SK-N-SH (cell line): ENCODE measurements at regions not wholly inside any gene's neighbourhood (a gene's known extent, or its start where the extent isn't known, plus 50 kb on each side); places are given as distances from the start of the nearest gene placed in this dataset.

ENCODE experiments used
- CTCF ChIA-PET: fragments of 300-600, 350-600 bp; formaldehyde crosslinking; extraction: SDS; loops from one replicate; lab custom pipeline; 2021; lab: Yijun Ruan, JAX
- POLR2A ChIA-PET: fragments of 350-600 bp; sonication (Branson Sonifier 250); formaldehyde crosslinking; extraction: SDS; loops from one replicate; lab custom pipeline; 2020; ENCODE audit warnings: antibody characterized with exemption, inconsistent platforms; lab: Yijun Ruan, JAX
- DNase-seq: peaks from one replicate; pipeline ENCODE4 v3.0.0; 2012
- H2AFZ ChIP-seq: fragments of 200-600 bp; sonication (generic); 2 replicates; pipeline ENCODE4 v1.8.1; 2016; ENCODE audit warnings: antibody characterized with exemption, mild to moderate bottlenecking, low read depth
- H3F3A ChIP-seq: fragments of 200-600 bp; sonication (generic); replicated peaks from 2 replicates; pipeline ENCODE3; 2016; ENCODE audit warnings: antibody characterized with exemption, mild to moderate bottlenecking; ENCODE audit not compliant: insufficient read depth
- H3K27ac ChIP-seq, 2 experiments: fragments of 200-500 bp in 1 of 2; fragments of 200-600 bp in 1 of 2; sonication (Bioruptor generic) in 1 of 2; sonication (generic), shearing (Covaris generic) in 1 of 2; 2 replicates each; pipeline versions ENCODE4 v1.5.1 to v1.6.1; 2014 to 2016; ENCODE audit warnings: low read depth in 2 of 2, inconsistent platforms in 1 of 2, low read length in 1 of 2, mild to moderate bottlenecking in 1 of 2, mixed read lengths in 1 of 2
- H3K27me3 ChIP-seq: fragments of 200-600 bp; sonication (generic), shearing (Covaris generic); 2 replicates; pipeline ENCODE4 v1.6.1; 2016; ENCODE audit warnings: mixed run types; ENCODE audit not compliant: insufficient read depth
- H3K36me3 ChIP-seq, 2 experiments: fragments of 200-500 bp in 1 of 2; fragments of 200-600 bp in 1 of 2; sonication (Bioruptor generic) in 1 of 2; sonication (generic) in 1 of 2; replicated peaks in 1 of 2; 2 replicates each; pipeline versions ENCODE3 to v1.5.1; 2014 to 2016; ENCODE audit warnings: low read length in 1 of 2, mild to moderate bottlenecking in 1 of 2; ENCODE audit not compliant: insufficient read depth in 2 of 2, control insufficient read depth in 1 of 2
- H3K4me1 ChIP-seq, 2 experiments: fragments of 200-500 bp in 1 of 2; fragments of 200-600 bp in 1 of 2; sonication (Bioruptor generic) in 1 of 2; sonication (generic), shearing (Covaris generic) in 1 of 2; 2 replicates each; pipeline versions ENCODE4 v1.5.1 to v1.6.1; 2014 to 2016; ENCODE audit warnings: low read depth in 1 of 2, low read length in 1 of 2, mixed run types in 1 of 2; ENCODE audit not compliant: insufficient read depth in 2 of 2, control insufficient read depth in 1 of 2
- H3K4me2 ChIP-seq: fragments of 200-600 bp; sonication (generic), shearing (Covaris generic); 2 replicates; pipeline ENCODE4 v1.6.1; 2017; ENCODE audit warnings: mixed run types
- H3K4me3 ChIP-seq, 2 experiments: fragments of 200-500 bp in 1 of 2; fragments of 200-600 bp in 1 of 2; sonication (Bioruptor generic) in 1 of 2; sonication (generic), shearing (Covaris generic) in 1 of 2; 2 replicates each; pipeline versions ENCODE4 v1.5.1 to v1.8.1; 2014 to 2016; ENCODE audit warnings: low read depth in 2 of 2, inconsistent platforms in 1 of 2, low read length in 1 of 2, mild to moderate bottlenecking in 1 of 2, mixed read lengths in 1 of 2, moderate library complexity in 1 of 2
- H3K79me2 ChIP-seq: fragments of 200-600 bp; sonication (generic); 2 replicates; pipeline ENCODE4 v1.8.1; 2017; ENCODE audit warnings: mild to moderate bottlenecking; ENCODE audit not compliant: insufficient read depth
- H3K9ac ChIP-seq: fragments of 200-600 bp; sonication (generic); 2 replicates; pipeline ENCODE4 v1.6.1; 2017; ENCODE audit warnings: mixed run types
- H3K9me2 ChIP-seq: fragments of 200-600 bp; sonication (generic); 2 replicates; pipeline ENCODE4 v1.6.1; 2017; ENCODE audit warnings: mixed run types
- H3K9me3 ChIP-seq: fragments of 200-600 bp; sonication (generic); 2 replicates; pipeline ENCODE4 v1.6.1; 2017; ENCODE audit warnings: mixed run types, mild to moderate bottlenecking, moderate library complexity
- H4K20me1 ChIP-seq: fragments of 200-600 bp; sonication (generic); 2 replicates; pipeline ENCODE4 v1.6.1; 2017; ENCODE audit warnings: mild to moderate bottlenecking, mixed run types; ENCODE audit not compliant: insufficient read depth
- CHD2 ChIP-seq: fragments of 150-350 bp; IDR thresholded peaks from 2 replicates; pipeline ENCODE4 v1.6.1; 2018; ENCODE audit warnings: low read length; ENCODE audit not compliant: partially characterized antibody
- ELF1 ChIP-seq: IDR thresholded peaks from 2 replicates; pipeline ENCODE4 v1.4.0; 2012
- EP300 ChIP-seq, 2 experiments: IDR thresholded peaks; 2 replicates each; pipeline versions ENCODE4 v1.4.0 to v1.6.1; 2012; ENCODE audit warnings: borderline replicate concordance in 1 of 2, low read depth in 1 of 2, low read length in 1 of 2
- FOSL2 ChIP-seq: IDR thresholded peaks from 2 replicates; pipeline ENCODE4 v1.4.0; 2012; ENCODE audit warnings: low read depth, mild to moderate bottlenecking, moderate library complexity, borderline replicate concordance
- FOXM1 ChIP-seq: IDR thresholded peaks from 2 replicates; pipeline ENCODE4 v1.4.0; 2012; ENCODE audit warnings: low read depth, mild to moderate bottlenecking
- GATA2 ChIP-seq: sonication (generic); formaldehyde crosslinking; IDR thresholded peaks from 2 replicates; pipeline ENCODE4 v1.5.0; 2020; ENCODE audit warnings: mild to moderate bottlenecking, missing genetic modification reagents
- JUND ChIP-seq: IDR thresholded peaks from 2 replicates; pipeline ENCODE4 v1.4.0; 2012
- MEF2A ChIP-seq: IDR thresholded peaks from 2 replicates; pipeline ENCODE4 v1.4.0; 2012; ENCODE audit warnings: low read depth, borderline replicate concordance
- MXI1 ChIP-seq: IDR thresholded peaks from 2 replicates; pipeline ENCODE4 v1.6.1; 2012; ENCODE audit warnings: mild to moderate bottlenecking, low read depth, low read length, improper control_type of control experiment
- NFIC ChIP-seq: IDR thresholded peaks from 2 replicates; pipeline ENCODE4 v1.4.0; 2012; ENCODE audit warnings: borderline replicate concordance
- NRF1 ChIP-seq: IDR thresholded peaks from 2 replicates; pipeline ENCODE4 v1.6.1; 2012; ENCODE audit warnings: low read depth, mild to moderate bottlenecking, low read length
- POLR2AphosphoS5 ChIP-seq: IDR thresholded peaks from 2 replicates; pipeline ENCODE4 v1.6.1; 2012; ENCODE audit warnings: low read depth, low read length
- RAD21 ChIP-seq: IDR thresholded peaks from 2 replicates; pipeline ENCODE4 v1.6.1; 2012; ENCODE audit warnings: mild to moderate bottlenecking, low read length
- RXRA ChIP-seq: IDR thresholded peaks from 2 replicates; pipeline ENCODE4 v1.4.0; 2012; ENCODE audit warnings: low read depth, mild to moderate bottlenecking, borderline replicate concordance
- SMC3 ChIP-seq: IDR thresholded peaks from 2 replicates; pipeline ENCODE4 v1.6.1; 2012; ENCODE audit warnings: low read depth, low read length, improper control_type of control experiment
- TAF1 ChIP-seq: IDR thresholded peaks from 2 replicates; pipeline ENCODE4 v1.6.1; 2012; ENCODE audit warnings: low read depth, mild to moderate bottlenecking, low read length, moderate library complexity, borderline replicate concordance
- TEAD4 ChIP-seq: IDR thresholded peaks from 2 replicates; pipeline ENCODE4 v1.4.0; 2012; ENCODE audit warnings: mild to moderate bottlenecking, borderline replicate concordance; ENCODE audit not compliant: insufficient read depth
- YY1 ChIP-seq: IDR thresholded peaks from 2 replicates; pipeline ENCODE4 v1.4.0; 2012; ENCODE audit warnings: low read depth, mild to moderate bottlenecking
- WGBS: methylation state at CpG from one replicate; pipeline ENCODE4 v1.1.6; 2017; ENCODE audit warnings: low lambda C conversion rate; 5-methylcytosine and 5-hydroxymethylcytosine counted together
- TF ChIP-seq, protein P1 (sequence below): fragments of 200-600 bp; sonication (generic); IDR thresholded peaks from 2 replicates; pipeline ENCODE4 v1.6.1; 2017; ENCODE audit warnings: antibody characterized with exemption, mild to moderate bottlenecking, moderate library complexity
- TF ChIP-seq, protein P2 (sequence below): fragments of 150-350 bp; IDR thresholded peaks from 2 replicates; pipeline ENCODE4 v1.6.1; 2017; ENCODE audit warnings: antibody characterized with exemption, low read length, low read depth, borderline replicate concordance
- TF ChIP-seq, protein P3 (sequence below): IDR thresholded peaks from 2 replicates; pipeline ENCODE4 v1.4.0; 2012; ENCODE audit warnings: low read depth, borderline replicate concordance
- TF ChIP-seq, protein P4 (sequence below): IDR thresholded peaks from 2 replicates; pipeline ENCODE4 v1.4.0; 2012; ENCODE audit warnings: low read depth

DNA sequence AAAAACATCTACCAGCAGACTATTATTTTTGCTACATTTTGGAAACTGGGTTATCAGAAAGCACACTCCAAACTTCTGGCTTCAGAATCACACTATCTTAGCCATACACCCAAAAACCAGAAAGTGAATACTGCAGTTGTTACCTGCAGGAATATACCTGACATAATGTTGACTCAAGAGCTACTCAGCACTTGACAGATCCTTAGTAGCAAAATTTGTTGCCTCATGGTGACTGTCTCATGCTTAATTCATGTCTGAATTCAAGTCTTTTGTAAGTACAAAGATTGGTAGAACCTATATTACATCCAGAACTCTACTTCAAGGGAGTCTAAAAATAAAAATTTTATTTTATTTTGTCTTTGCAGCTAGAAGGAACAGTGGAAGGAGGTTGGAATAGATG is 140.2 kb upstream of the GYPA start:
- Histone ChIP-seq H3K27me3 (no peaks in the 10 kb centered on the region), H2AFZ (no peak overlapping the region), H3K9ac (no peak overlapping the region), H3K4me3 (no peak overlapping the region), H3K79me2 (no peaks in the 10 kb centered on the region), H3K4me2 (no peak overlapping the region), H3K9me3 (no peaks in the 10 kb centered on the region), H3K9me2 (no peaks in the 10 kb centered on the region), H4K20me1 (no peaks in the 10 kb centered on the region), H3F3A (no peaks in the 10 kb centered on the region), H3K36me3 (no peaks in the 10 kb centered on the region), H3K4me1 (no peaks in the 10 kb centered on the region), H3K27ac (no peak overlapping the region)
- DNase-seq, result no peak
- TF ChIP-seq MXI1, result no peak
- TF ChIP-seq, protein P1, sequence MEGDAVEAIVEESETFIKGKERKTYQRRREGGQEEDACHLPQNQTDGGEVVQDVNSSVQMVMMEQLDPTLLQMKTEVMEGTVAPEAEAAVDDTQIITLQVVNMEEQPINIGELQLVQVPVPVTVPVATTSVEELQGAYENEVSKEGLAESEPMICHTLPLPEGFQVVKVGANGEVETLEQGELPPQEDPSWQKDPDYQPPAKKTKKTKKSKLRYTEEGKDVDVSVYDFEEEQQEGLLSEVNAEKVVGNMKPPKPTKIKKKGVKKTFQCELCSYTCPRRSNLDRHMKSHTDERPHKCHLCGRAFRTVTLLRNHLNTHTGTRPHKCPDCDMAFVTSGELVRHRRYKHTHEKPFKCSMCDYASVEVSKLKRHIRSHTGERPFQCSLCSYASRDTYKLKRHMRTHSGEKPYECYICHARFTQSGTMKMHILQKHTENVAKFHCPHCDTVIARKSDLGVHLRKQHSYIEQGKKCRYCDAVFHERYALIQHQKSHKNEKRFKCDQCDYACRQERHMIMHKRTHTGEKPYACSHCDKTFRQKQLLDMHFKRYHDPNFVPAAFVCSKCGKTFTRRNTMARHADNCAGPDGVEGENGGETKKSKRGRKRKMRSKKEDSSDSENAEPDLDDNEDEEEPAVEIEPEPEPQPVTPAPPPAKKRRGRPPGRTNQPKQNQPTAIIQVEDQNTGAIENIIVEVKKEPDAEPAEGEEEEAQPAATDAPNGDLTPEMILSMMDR, result no peak
- no peak for TF ChIP-seq TAF1
- no peak for TF ChIP-seq NFIC
- TF ChIP-seq FOSL2, result no peak
- no peak for TF ChIP-seq FOXM1
- TF ChIP-seq, protein P2, sequence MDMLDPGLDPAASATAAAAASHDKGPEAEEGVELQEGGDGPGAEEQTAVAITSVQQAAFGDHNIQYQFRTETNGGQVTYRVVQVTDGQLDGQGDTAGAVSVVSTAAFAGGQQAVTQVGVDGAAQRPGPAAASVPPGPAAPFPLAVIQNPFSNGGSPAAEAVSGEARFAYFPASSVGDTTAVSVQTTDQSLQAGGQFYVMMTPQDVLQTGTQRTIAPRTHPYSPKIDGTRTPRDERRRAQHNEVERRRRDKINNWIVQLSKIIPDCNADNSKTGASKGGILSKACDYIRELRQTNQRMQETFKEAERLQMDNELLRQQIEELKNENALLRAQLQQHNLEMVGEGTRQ, result no peak
- no peak for TF ChIP-seq POLR2AphosphoS5
- TF ChIP-seq GATA2, result no peak
- no peak for TF ChIP-seq JUND
- no peak for TF ChIP-seq RXRA
- TF ChIP-seq TEAD4, result no peak
- TF ChIP-seq, protein P3, sequence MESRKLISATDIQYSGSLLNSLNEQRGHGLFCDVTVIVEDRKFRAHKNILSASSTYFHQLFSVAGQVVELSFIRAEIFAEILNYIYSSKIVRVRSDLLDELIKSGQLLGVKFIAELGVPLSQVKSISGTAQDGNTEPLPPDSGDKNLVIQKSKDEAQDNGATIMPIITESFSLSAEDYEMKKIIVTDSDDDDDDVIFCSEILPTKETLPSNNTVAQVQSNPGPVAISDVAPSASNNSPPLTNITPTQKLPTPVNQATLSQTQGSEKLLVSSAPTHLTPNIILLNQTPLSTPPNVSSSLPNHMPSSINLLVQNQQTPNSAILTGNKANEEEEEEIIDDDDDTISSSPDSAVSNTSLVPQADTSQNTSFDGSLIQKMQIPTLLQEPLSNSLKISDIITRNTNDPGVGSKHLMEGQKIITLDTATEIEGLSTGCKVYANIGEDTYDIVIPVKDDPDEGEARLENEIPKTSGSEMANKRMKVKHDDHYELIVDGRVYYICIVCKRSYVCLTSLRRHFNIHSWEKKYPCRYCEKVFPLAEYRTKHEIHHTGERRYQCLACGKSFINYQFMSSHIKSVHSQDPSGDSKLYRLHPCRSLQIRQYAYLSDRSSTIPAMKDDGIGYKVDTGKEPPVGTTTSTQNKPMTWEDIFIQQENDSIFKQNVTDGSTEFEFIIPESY, result no peak
- ChIA-PET CTCF (no interaction called here), POLR2A (no interaction called here)

DNA sequence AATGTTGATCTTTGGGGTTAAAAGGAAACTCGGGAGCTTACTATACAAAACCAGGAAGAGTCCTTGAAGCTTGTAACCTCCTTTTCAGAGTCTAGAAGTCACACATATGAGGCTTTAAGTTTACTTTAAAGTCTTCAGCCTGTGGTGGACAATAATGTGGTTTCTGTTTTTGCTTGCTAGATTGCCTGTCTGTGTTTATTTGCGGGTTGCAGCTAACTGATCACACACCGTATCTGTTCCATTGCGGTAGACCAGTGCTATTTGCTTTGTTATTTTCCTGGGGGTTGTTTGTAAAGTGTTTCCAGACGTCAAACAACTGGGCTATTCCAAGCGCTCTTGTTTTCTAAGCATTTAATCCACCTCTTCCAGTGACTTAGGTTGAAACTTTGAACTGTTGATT is 143.0 kb upstream of the GYPA start:
- ChIA-PET POLR2A (no interaction called here), CTCF (no interaction called here)
- no peak for DNase-seq
- H3F3A ChIP-seq, result no peaks in the 10 kb centered on the region
- no peak for TF ChIP-seq NFIC
- TF ChIP-seq, protein P4, sequence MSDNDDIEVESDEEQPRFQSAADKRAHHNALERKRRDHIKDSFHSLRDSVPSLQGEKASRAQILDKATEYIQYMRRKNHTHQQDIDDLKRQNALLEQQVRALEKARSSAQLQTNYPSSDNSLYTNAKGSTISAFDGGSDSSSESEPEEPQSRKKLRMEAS, result no peak
- TF ChIP-seq YY1, result no peak
- TF ChIP-seq CHD2, result no peak
- TF ChIP-seq, protein P3, result no peak
- TF ChIP-seq MEF2A, result no peak
- no peak for TF ChIP-seq SMC3
- TF ChIP-seq NRF1, result no peak
- no peak for TF ChIP-seq RXRA
- TF ChIP-seq ELF1, result no peak
- TF ChIP-seq EP300 (IDR thresholded peaks at IDR 0.05; ENCODE audit: borderline replicate concordance in 1 of 2, low read depth in 1 of 2, low read length in 1 of 2), result no peak
- TF ChIP-seq RAD21, result no peak
- WGBS, result 17% methylated on average over 6 of the region's 6 CpGs
- no peaks in the 10 kb centered on the region for H3K4me1 ChIP-seq
- H3K4me3 ChIP-seq, result no peak overlapping the region
- H2AFZ ChIP-seq, result 0 out of 2 replicates have a peak overlapping the region, but pooled peaks have one; percentile 5
- no peaks in the 10 kb centered on the region for H3K9me2 ChIP-seq
- H3K9ac ChIP-seq, result no peak overlapping the region
- no peaks in the 10 kb centered on the region for H3K79me2 ChIP-seq
- H3K27ac ChIP-seq, result no peak overlapping the region
- H4K20me1 ChIP-seq, result no peaks in the 10 kb centered on the region
- no peaks in the 10 kb centered on the region for H3K27me3 ChIP-seq
- no peaks in the 10 kb centered on the region for H3K36me3 ChIP-seq
- H3K4me2 ChIP-seq, result no peak overlapping the region
- H3K9me3 ChIP-seq, result no peaks in the 10 kb centered on the region
